ENCODE measurements at regions not wholly inside any gene's neighbourhood (a gene's known extent, or its start where the extent isn't known, plus 50 kb on each side); places are given as distances from the start of the nearest gene placed in this dataset.

DNA sequence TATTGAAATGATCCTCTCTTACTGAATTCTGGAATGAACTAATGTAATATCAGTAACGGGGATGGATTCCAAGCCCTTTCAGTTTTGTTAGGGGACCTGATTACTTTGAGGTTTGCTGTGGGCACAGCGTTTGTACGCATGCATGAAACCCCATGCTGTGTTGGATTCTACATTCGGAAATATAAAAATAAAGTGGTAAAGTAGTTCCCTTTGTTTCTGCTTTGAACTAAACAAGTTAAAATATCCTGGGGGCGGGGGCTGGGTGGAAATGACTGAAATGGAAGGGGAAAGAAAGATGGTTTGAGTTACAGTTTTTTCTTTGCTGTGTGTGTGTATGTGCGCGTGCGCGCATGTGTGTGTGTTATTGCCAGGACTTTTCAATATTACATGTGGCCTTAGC is 196.5 kb upstream of the OPRM1 start:
- Histone ChIP-seq H3K4me2 (replicated peaks; ENCODE audit: low read depth, low read length, poor library complexity, severe bottlenecking) (no peak overlapping the region), H3K27me3 (replicated peaks in 1 of 4; ENCODE audit: control extremely low read depth in 1 of 4, control insufficient read depth in 3 of 4, insufficient read depth in 4 of 4, low read length in 3 of 4) (no peaks in the 10 kb centered on the region), H2AFZ (ENCODE audit: insufficient read depth, low read depth, low read length, poor library complexity, severe bottlenecking) (no peak overlapping the region), H3K27ac (ENCODE audit: low read length in 2 of 2) (no peak overlapping the region), H3K79me2 (ENCODE audit: control insufficient read depth, insufficient read depth, low read length) (no peaks in the 10 kb centered on the region), H4K20me1 (ENCODE audit: control insufficient read depth, insufficient read depth, low read length, poor library complexity, severe bottlenecking) (no peaks in the 10 kb centered on the region), H3K4me3 (ENCODE audit: control extremely low read depth in 1 of 5, extremely low read depth in 1 of 5, insufficient read depth in 1 of 5, low read depth in 2 of 5, low read length in 4 of 5) (no peak overlapping the region), H3K9ac (ENCODE audit: low read length) (no peak overlapping the region), H3K4me1 (ENCODE audit: control insufficient read depth in 2 of 2, insufficient read depth in 2 of 2, low read length in 2 of 2) (no peaks in the 10 kb centered on the region), H3K9me3 (ENCODE audit: control extremely low read depth in 1 of 3, control insufficient read depth in 2 of 3, insufficient read depth in 1 of 3, low read length in 2 of 3) (peaks cover 0 to 2% (median 0%) of the 10 kb centered on the region in 3 donors), H3K36me3 (replicated peaks in 1 of 2; ENCODE audit: control extremely low read depth in 1 of 2, control insufficient read depth in 1 of 2, extremely low read depth in 1 of 2, insufficient read depth in 2 of 2, low read length in 1 of 2) (no peaks in the 10 kb centered on the region)
- Mint-ChIP-seq H3K27me3 (no peaks in the 10 kb centered on the region), H3K27ac (no peak overlapping the region), H3K9me3 (ENCODE audit: insufficient read depth) (no peaks in the 10 kb centered on the region), H3K4me1 (no peaks in the 10 kb centered on the region), H3K4me3 (no peak overlapping the region)
- ChIA-PET POLR2A (no interaction called here), CTCF (no interaction called here)
- WGBS (ENCODE audit: insufficient coverage): 83% methylated on average over 6 of the region's 9 CpGs
- ATAC-seq (ENCODE audit: low read depth) (no peak), DNase-seq (no peak)
- TF ChIP-seq, protein P1, sequence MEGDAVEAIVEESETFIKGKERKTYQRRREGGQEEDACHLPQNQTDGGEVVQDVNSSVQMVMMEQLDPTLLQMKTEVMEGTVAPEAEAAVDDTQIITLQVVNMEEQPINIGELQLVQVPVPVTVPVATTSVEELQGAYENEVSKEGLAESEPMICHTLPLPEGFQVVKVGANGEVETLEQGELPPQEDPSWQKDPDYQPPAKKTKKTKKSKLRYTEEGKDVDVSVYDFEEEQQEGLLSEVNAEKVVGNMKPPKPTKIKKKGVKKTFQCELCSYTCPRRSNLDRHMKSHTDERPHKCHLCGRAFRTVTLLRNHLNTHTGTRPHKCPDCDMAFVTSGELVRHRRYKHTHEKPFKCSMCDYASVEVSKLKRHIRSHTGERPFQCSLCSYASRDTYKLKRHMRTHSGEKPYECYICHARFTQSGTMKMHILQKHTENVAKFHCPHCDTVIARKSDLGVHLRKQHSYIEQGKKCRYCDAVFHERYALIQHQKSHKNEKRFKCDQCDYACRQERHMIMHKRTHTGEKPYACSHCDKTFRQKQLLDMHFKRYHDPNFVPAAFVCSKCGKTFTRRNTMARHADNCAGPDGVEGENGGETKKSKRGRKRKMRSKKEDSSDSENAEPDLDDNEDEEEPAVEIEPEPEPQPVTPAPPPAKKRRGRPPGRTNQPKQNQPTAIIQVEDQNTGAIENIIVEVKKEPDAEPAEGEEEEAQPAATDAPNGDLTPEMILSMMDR (IDR thresholded peaks at IDR 0.05): no peak
- no peak for TF ChIP-seq EZH2 (IDR thresholded peaks at IDR 0.05; ENCODE audit: borderline replicate concordance, insufficient read depth, low read depth, low read length, poor library complexity, severe bottlenecking)
- intact Hi-C loops (cut with micrococcal nuclease): no loop called here

DNA sequence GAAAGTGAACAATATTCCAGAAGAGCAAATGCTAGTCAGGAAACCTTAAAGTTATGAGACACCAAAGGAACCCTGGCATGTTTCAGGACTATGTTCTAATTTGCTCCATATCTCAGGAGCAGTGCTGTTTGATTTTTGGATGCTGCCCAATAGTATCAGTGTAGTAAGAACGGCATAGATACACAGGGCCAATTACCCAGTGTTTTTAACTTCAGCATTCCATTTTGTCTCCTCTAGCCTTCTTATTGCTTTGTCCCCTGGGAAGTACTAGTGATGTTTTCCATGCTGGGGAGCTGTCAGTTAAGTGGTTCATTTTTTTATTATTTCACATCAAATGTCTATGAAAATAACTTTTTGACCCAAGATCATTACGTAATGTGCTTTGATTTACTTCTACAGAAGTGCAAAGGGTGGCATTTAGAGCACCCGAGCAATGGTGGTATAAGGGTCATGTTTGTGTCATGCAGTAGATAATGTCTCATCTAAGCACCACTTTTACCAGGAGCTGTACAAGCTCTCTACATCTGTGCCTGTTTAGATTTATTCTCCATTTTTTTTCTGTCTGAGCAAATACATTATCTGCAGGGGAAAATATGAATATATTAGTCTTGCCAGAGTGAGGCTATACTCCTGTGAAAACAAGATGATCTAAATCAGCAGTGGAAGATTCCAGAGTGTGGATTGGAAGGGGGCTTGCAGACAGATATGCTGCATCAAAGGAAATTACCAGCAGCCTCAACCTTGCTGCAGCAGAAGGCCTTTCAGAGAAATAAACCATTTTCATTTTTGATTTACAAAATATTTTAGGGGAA is 198.8 kb upstream of the OPRM1 start:
- no peaks in the 10 kb centered on the region for H4K20me1 ChIP-seq (ENCODE audit: control insufficient read depth, insufficient read depth, low read length, poor library complexity, severe bottlenecking)
- TF ChIP-seq EZH2 (IDR thresholded peaks at IDR 0.05; ENCODE audit: borderline replicate concordance, insufficient read depth, low read depth, low read length, poor library complexity, severe bottlenecking): no peak
- TF ChIP-seq, protein P1 (IDR thresholded peaks at IDR 0.05): no peak
- H3K27me3 ChIP-seq (replicated peaks in 1 of 4; ENCODE audit: control extremely low read depth in 1 of 4, control insufficient read depth in 3 of 4, insufficient read depth in 4 of 4, low read length in 3 of 4): no peaks in the 10 kb centered on the region
- no CpG with 5 or more reads among the region's 3 CpGs for WGBS (ENCODE audit: insufficient coverage)
- intact Hi-C loops (cut with micrococcal nuclease): no loop called here
- H3K36me3 ChIP-seq (replicated peaks in 1 of 2; ENCODE audit: control extremely low read depth in 1 of 2, control insufficient read depth in 1 of 2, extremely low read depth in 1 of 2, insufficient read depth in 2 of 2, low read length in 1 of 2): no peaks in the 10 kb centered on the region
- H3K4me1 Mint-ChIP-seq: no peaks in the 10 kb centered on the region
- H3K4me3 ChIP-seq (ENCODE audit: control extremely low read depth in 1 of 5, extremely low read depth in 1 of 5, insufficient read depth in 1 of 5, low read depth in 2 of 5, low read length in 4 of 5): no peak overlapping the region
- ChIA-PET CTCF (no interaction called here), POLR2A (no interaction called here)
- H3K4me2 ChIP-seq (replicated peaks; ENCODE audit: low read depth, low read length, poor library complexity, severe bottlenecking): no peak overlapping the region
- DNase-seq (no peak), ATAC-seq (ENCODE audit: low read depth) (no peak)
- no peaks in the 10 kb centered on the region for H3K9me3 Mint-ChIP-seq (ENCODE audit: insufficient read depth)
- no peaks in the 10 kb centered on the region for H3K27me3 Mint-ChIP-seq
- no peak overlapping the region for H3K27ac ChIP-seq (ENCODE audit: low read length in 2 of 2)
- H3K79me2 ChIP-seq (ENCODE audit: control insufficient read depth, insufficient read depth, low read length): no peaks in the 10 kb centered on the region
- no peak overlapping the region for H3K9ac ChIP-seq (ENCODE audit: low read length)
- peaks cover 0 to 2% (median 0%) of the 10 kb centered on the region in 3 donors for H3K9me3 ChIP-seq (ENCODE audit: control extremely low read depth in 1 of 3, control insufficient read depth in 2 of 3, insufficient read depth in 1 of 3, low read length in 2 of 3)
- no peak overlapping the region for H3K27ac Mint-ChIP-seq
- H2AFZ ChIP-seq (ENCODE audit: insufficient read depth, low read depth, low read length, poor library complexity, severe bottlenecking): no peak overlapping the region
- H3K4me3 Mint-ChIP-seq: no peak overlapping the region
- H3K4me1 ChIP-seq (ENCODE audit: control insufficient read depth in 2 of 2, insufficient read depth in 2 of 2, low read length in 2 of 2): no peaks in the 10 kb centered on the region
